PC-3 (cell line): ENCODE measurements at regions not wholly inside any gene's neighbourhood (a gene's known extent, or its start where the extent isn't known, plus 50 kb on each side); places are given as distances from the start of the nearest gene placed in this dataset.

ENCODE experiments used
- ATAC-seq: fragments of 200-7000 bp; cut with Tn5 transposase; 2 replicates; pipeline ENCODE4 v1.9.1; 2020; ENCODE audit warnings: mild to moderate bottlenecking, moderate library complexity
- BruUV-seq: library from RNA; stranded (reverse); fragments of 400-500 nt; replicated peaks from 2 replicates; lab custom pipeline; 2021; lab: Mats Ljungman, UMichigan
- CTCF ChIA-PET: fragments of 300-600 bp; sonication (Branson Sonifier 250); formaldehyde crosslinking; loops from one replicate; lab custom pipeline; 2022; ENCODE audit warnings: antibody characterized with exemption; lab: Charles Lee
- POLR2A ChIA-PET: fragments of 300-600 bp; sonication (Branson Sonifier 250); formaldehyde crosslinking; loops from one replicate; lab custom pipeline; 2022; ENCODE audit warnings: antibody characterized with exemption; ENCODE audit not compliant: unreplicated experiment; lab: Charles Lee
- DNase-seq: peaks from one replicate; pipeline ENCODE4 v3.0.0-alpha.2; 2015
- H2AFZ ChIP-seq: fragments of 300-600 bp; sonication (generic); 2 replicates; pipeline ENCODE4 v1.6.0; 2016; ENCODE audit warnings: antibody characterized with exemption, low read length
- H3F3A ChIP-seq: fragments of 300-600 bp; sonication (generic); one replicate; pipeline ENCODE4 v1.6.0; 2017; ENCODE audit warnings: antibody characterized with exemption, low read length, control low read depth, mild to moderate bottlenecking; ENCODE audit not compliant: unreplicated experiment
- H3K27ac ChIP-seq: fragments of 300-600 bp; sonication (generic); 2 replicates; pipeline ENCODE4 v1.5.1; 2016; ENCODE audit warnings: mild to moderate bottlenecking, low read length
- H3K27me3 ChIP-seq: fragments of 300-600 bp; sonication (generic); 2 replicates; pipeline ENCODE4 v1.6.1; 2016; ENCODE audit warnings: low read length, mixed read lengths
- H3K36me3 ChIP-seq: fragments of 300-600 bp; sonication (generic); 2 replicates; pipeline ENCODE4 v1.6.1; 2016; ENCODE audit warnings: low read depth, mixed run types, low read length, mixed read lengths
- H3K4me1 ChIP-seq: fragments of 300-600 bp; sonication (generic); 2 replicates; pipeline ENCODE4 v1.5.1; 2016; ENCODE audit warnings: low read length; ENCODE audit not compliant: insufficient read depth
- H3K4me2 ChIP-seq: fragments of 300-600 bp; sonication (generic); 2 replicates; pipeline ENCODE4 v1.6.0; 2016; ENCODE audit warnings: low read length
- H3K4me3 ChIP-seq: fragments of 300-600 bp; sonication (generic); 2 replicates; pipeline ENCODE4 v1.5.1; 2016; ENCODE audit warnings: mild to moderate bottlenecking, low read length, mixed read lengths
- H3K79me2 ChIP-seq: fragments of 300-600 bp; sonication (generic); 2 replicates; pipeline ENCODE4 v1.6.1; 2017; ENCODE audit warnings: low read length, mixed read lengths
- H3K9ac ChIP-seq: fragments of 300-600 bp; sonication (generic); 2 replicates; pipeline ENCODE4 v1.6.0; 2016; ENCODE audit warnings: mild to moderate bottlenecking, low read length
- H3K9me2 ChIP-seq: fragments of 300-600 bp; sonication (generic); replicated peaks from 2 replicates; pipeline ENCODE4 v1.6.1; 2016; ENCODE audit warnings: mixed run types, low read length, mixed read lengths
- H3K9me3 ChIP-seq: fragments of 300-600 bp; sonication (generic); 2 replicates; pipeline ENCODE4 v1.6.1; 2016; ENCODE audit warnings: low read length, mixed read lengths
- H4K20me1 ChIP-seq: fragments of 300-600 bp; sonication (generic); 2 replicates; pipeline ENCODE4 v1.6.1; 2016; ENCODE audit warnings: low read length, mixed read lengths
- EZH2 ChIP-seq: fragments of 300-600 bp; sonication (generic); IDR thresholded peaks from one replicate; pipeline ENCODE4 v1.6.1; 2017; ENCODE audit warnings: antibody characterized with exemption, mild to moderate bottlenecking, low read length; ENCODE audit not compliant: unreplicated experiment
- EZH2phosphoT487 ChIP-seq: fragments of 300-600 bp; sonication (generic); IDR thresholded peaks from 2 replicates; pipeline ENCODE4 v1.6.1; 2018; ENCODE audit warnings: mild to moderate bottlenecking, antibody characterized with exemption, low read length, borderline replicate concordance
- intact Hi-C: fragments of 100-400 bp; cut with micrococcal nuclease; formaldehyde crosslinking; loops from 2 replicates; pipeline ENCODE4 v1.9.0; 2023
- TF ChIP-seq, protein P1 (sequence below): fragments of 300-600 bp; sonication (generic); conservative IDR thresholded peaks from 2 replicates; pipeline ENCODE4 v1.5.1; 2017; ENCODE audit warnings: antibody characterized with exemption, low read depth, mild to moderate bottlenecking, low read length

DNA sequence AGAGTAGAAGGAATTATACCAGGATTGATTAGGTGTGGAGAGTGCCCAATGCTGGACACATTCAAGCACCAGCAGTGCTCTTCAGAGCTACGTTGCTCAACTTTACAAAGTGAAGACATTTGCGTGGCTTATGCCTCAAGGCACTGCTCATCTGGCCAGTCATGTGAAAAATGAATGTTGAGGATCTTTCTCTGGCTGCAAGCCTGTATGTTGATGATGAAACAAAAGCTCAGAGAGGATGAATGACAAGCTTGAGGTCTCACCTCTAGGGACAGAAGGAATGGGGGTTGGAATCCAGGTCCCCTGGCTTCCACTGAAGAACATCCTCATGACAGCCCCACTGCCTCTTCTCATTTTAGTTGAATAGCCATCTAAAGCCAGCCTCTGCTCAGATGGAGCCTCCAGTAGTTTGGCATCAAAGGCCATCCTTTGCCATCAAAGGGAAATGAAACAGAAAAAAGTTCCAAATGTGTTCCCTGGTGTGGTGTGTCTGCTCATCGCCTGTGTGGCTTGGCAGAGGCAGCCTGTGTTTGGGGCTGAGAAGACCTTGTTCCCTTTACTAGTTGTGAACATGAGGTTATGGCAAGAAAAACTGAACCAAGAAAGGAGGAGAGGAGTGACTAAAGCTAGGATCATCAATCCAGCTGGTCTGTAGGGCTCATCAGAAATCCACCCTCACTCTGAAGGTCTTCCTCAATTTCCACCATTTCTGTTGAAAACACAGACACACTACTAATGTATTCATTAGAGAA is 114.0 kb upstream of the KL start:
- Histone ChIP-seq H4K20me1 (no peaks in the 10 kb centered on the region), H3K4me1 (peaks cover 16% of the 10 kb centered on the region), H3K4me2 (no peak overlapping the region), H2AFZ (no peak overlapping the region), H3K9me3 (no peaks in the 10 kb centered on the region), H3K27me3 (no peaks in the 10 kb centered on the region), H3K79me2 (no peaks in the 10 kb centered on the region), H3K36me3 (no peaks in the 10 kb centered on the region), H3F3A (no peaks in the 10 kb centered on the region), H3K9ac (no peak overlapping the region), H3K27ac (no peak overlapping the region), H3K4me3 (no peak overlapping the region), H3K9me2 (no peaks in the 10 kb centered on the region)
- BruUV-seq, result no TSS peak
- no peak for DNase-seq
- intact Hi-C loops, result no loop called here
- POLR2A ChIA-PET, result no interaction called here
- CTCF ChIA-PET, result no interaction called here
- TF ChIP-seq EZH2 (no peak), EZH2phosphoT487 (no peak)
- no peak for ATAC-seq

DNA sequence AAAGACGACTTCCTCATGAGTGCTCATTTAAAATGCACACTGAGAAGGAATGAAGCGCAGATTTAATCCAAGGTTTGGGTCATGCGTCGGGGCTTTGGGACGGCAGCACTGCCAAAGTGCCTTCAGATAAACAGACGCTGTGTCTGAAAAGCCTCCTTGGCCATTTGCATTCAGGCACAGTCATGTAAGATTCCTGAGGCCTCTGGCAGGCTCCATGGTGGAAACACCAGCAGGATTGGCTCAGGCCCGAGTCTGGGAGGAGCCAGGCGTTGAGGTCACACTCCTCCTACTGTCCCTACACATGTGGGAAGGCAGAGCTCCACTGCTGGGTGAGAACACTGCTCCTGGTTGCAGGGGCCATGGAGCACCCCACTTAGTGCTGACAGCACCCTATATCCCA is 113.3 kb upstream of the KL start:
- no peaks in the 10 kb centered on the region for H3K9me3 ChIP-seq
- H3F3A ChIP-seq, result no peaks in the 10 kb centered on the region
- ChIA-PET POLR2A (no interaction called here), CTCF (no interaction called here)
- H3K27ac ChIP-seq, result no peak overlapping the region
- no peaks in the 10 kb centered on the region for H3K9me2 ChIP-seq
- no peaks in the 10 kb centered on the region for H3K79me2 ChIP-seq
- no peak overlapping the region for H3K4me3 ChIP-seq
- no peaks in the 10 kb centered on the region for H3K36me3 ChIP-seq
- no peak for DNase-seq
- ATAC-seq, result no peak
- BruUV-seq, result no TSS peak
- intact Hi-C loops, result no loop called here
- H3K27me3 ChIP-seq, result no peaks in the 10 kb centered on the region
- H2AFZ ChIP-seq, result no peak overlapping the region
- no peak overlapping the region for H3K9ac ChIP-seq
- no peak for TF ChIP-seq EZH2
- TF ChIP-seq EZH2phosphoT487, result no peak
- peaks cover 16% of the 10 kb centered on the region for H3K4me1 ChIP-seq
- H3K4me2 ChIP-seq, result no peak overlapping the region
- H4K20me1 ChIP-seq, result no peaks in the 10 kb centered on the region

DNA sequence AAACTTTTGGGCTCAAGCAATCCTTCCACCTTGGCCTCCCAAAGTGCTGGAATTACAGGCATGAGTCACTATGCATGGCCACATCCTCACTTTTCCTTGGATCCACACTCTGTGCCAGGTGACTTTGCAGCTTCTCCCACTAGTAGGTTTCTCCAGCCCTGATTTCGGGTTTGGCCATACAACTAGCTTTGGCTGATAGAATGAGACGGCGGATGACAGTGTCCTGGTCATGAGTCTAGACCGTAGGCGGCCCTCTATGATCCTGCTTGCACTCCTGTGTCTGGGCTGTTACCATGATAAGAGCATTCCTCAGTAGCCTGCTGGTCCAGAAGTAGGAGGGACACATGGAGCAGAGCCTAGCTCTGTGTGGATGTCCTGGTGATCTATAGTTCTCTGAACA is 112.5 kb upstream of the KL start:
- H3K9me2 ChIP-seq, result no peaks in the 10 kb centered on the region
- H3K4me3 ChIP-seq, result no peak overlapping the region
- TF ChIP-seq, protein P1, sequence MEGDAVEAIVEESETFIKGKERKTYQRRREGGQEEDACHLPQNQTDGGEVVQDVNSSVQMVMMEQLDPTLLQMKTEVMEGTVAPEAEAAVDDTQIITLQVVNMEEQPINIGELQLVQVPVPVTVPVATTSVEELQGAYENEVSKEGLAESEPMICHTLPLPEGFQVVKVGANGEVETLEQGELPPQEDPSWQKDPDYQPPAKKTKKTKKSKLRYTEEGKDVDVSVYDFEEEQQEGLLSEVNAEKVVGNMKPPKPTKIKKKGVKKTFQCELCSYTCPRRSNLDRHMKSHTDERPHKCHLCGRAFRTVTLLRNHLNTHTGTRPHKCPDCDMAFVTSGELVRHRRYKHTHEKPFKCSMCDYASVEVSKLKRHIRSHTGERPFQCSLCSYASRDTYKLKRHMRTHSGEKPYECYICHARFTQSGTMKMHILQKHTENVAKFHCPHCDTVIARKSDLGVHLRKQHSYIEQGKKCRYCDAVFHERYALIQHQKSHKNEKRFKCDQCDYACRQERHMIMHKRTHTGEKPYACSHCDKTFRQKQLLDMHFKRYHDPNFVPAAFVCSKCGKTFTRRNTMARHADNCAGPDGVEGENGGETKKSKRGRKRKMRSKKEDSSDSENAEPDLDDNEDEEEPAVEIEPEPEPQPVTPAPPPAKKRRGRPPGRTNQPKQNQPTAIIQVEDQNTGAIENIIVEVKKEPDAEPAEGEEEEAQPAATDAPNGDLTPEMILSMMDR, result no peak
- TF ChIP-seq EZH2, result no peak
- TF ChIP-seq EZH2phosphoT487, result no peak
- peak; percentile 6 for DNase-seq
- no peak for ATAC-seq
- ChIA-PET POLR2A (no interaction called here), CTCF (no interaction called here)
- H3K4me1 ChIP-seq, result peaks cover 16% of the 10 kb centered on the region
- no peak overlapping the region for H3K9ac ChIP-seq
- H3F3A ChIP-seq, result no peaks in the 10 kb centered on the region
- H3K36me3 ChIP-seq, result no peaks in the 10 kb centered on the region
- no peaks in the 10 kb centered on the region for H3K9me3 ChIP-seq
- H3K4me2 ChIP-seq, result no peak overlapping the region
- no peak overlapping the region for H2AFZ ChIP-seq
- intact Hi-C loops, result no loop called here
- H3K27ac ChIP-seq, result no peak overlapping the region
- no TSS peak for BruUV-seq
- no peaks in the 10 kb centered on the region for H4K20me1 ChIP-seq
- no peaks in the 10 kb centered on the region for H3K27me3 ChIP-seq
- H3K79me2 ChIP-seq, result no peaks in the 10 kb centered on the region
